Activated CD8-positive, alpha-beta memory T cell treated with anti-CD3 and anti-CD28 coated beads, Interleukin-2, amount 50 U/mL, for 24 hours (primary cell): ENCODE measurements at regions not wholly inside any gene's neighbourhood (a gene's known extent, or its start where the extent isn't known, plus 50 kb on each side); places are given as distances from the start of the nearest gene placed in this dataset.

Experiments used
- DNase-seq: peaks from one replicate; pipeline ENCODE4 v3.0.0-alpha.2; 2020; ENCODE audit errors: extremely low read depth

DNA sequence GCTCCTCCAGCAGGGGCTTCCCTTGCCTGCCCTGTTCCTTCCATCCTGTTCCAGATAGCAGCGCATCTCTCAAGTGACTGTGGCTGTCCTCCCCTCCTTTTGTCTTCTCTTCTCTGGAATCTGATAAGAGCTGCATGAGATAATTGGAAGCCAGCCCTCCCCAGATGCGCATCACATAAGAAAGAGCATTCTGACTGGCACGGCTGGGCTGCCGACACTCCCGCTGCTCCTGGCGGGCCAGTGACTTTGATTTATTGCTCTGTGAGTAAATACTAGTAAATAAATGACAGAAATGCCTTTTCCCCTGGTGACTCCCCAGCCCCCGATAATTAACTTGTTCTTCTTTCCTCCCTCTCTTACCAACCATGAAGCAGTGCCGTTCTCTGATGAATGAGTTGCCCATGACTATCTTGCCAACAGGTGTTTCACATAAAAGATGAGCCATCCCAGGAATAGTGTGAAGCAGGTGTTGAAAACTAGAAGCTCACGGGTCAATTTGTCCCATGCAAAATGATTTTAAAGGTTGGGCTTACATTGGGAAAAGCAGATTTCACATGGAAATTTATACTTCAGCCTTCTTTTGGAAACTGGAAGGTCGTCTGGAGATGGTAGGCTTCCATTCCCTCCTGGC, 212.3 kb downstream of the ERCC6L2 start:
- no peak for DNase-seq

DNA sequence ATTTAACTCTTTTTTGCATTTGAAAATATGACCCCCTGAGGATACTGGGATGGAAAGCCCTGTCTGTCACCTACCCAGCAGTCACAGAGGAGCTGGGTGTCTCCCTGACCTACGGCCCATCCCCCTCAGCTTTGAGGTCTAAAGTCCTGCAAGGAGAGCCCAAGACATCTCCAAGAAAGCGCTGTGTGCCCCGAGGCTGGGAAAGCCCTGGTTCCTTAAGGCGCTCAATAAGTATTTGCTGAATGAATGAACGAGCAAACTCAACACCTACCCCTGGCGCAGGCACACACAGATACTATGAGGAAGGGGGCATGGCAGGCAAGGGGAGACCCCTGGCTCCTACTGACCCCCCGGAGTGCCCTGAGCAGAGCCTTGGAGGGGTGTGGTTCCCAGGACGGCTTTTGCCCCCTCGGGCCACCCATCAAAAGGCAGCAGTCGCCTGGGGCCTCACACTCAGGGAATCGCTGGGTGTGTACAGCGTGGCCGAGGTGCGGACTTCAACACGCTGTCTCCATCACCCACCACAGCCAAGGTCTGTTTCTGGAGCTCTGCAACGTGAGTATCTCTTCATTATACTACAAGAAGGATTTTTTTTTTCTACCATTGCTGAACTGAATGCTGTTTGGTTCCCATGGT, 211.6 kb downstream of the ERCC6L2 start:
- no peak for DNase-seq

- DNase-seq: no peak
These were observed 210.1 kb downstream of the ERCC6L2 start for GRCh38 chr9:96085491-96086143.

GRCh38 chr9:96084331-96084734, 208.8 kb downstream of the ERCC6L2 start:
- DNase-seq: no peak

- DNase-seq: no peak
These were observed 207.2 kb downstream of the ERCC6L2 start for GRCh38 chr9:96082516-96083232.

GRCh38 chr9:96080364-96080763, 204.9 kb downstream of the ERCC6L2 start:
- no peak for DNase-seq

- DNase-seq: no peak
These were observed 204.3 kb downstream of the ERCC6L2 start for GRCh38 chr9:96079779-96080178.

DNA sequence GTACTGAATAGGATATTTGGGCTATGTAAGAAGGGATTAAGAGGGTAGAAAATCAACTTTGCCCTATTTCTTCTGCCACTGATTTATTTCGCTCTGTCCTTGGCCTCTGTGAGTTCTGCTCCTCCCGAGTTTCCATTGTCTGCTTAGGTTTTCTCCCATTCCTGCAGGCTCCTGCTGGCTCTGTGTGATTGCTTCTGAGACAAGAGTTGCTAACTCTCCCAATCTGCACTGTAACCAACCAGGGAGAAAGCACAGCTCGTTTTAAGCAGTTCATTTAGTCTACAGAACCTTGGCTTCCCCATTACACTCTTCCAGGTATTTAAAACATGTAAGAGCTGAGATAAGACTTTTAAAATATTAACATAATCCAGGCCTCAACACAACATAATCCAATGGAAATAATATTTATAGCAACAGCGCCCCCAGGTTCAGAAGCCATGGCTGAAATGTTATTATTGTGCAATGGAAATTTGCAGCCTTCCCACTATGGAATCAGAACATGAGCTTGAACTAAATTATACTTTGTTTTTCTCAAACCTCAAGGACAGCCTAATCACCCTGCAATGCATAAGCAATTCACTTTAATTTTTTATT, 203.5 kb downstream of the ERCC6L2 start:
- DNase-seq: no peak

DNA sequence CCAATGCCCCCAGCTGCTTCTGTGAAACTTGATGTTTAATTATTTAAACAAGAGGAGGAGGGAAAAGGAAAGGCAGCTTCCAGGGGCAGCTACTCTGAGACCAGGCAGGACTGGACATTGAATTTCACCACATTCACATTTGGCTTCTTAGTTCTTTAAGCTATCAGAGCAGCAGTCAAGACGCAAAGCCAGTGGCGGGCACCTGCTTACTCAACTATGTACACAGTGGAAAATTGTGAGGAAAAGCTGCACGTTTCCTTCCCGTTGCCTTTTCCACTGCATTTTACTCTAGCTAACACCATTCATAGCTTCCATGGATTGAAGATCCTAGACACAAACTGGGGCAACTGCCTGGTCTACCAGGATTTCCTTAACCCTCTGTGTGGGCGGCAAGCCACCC, 200.3 kb downstream of the ERCC6L2 start:
- DNase-seq: no peak

- DNase-seq: no peak
These were observed 199.6 kb downstream of the ERCC6L2 start for GRCh38 chr9:96075111-96075510.

GRCh38 chr9:96073531-96074480, 198.3 kb downstream of the ERCC6L2 start:
- no peak for DNase-seq

DNA sequence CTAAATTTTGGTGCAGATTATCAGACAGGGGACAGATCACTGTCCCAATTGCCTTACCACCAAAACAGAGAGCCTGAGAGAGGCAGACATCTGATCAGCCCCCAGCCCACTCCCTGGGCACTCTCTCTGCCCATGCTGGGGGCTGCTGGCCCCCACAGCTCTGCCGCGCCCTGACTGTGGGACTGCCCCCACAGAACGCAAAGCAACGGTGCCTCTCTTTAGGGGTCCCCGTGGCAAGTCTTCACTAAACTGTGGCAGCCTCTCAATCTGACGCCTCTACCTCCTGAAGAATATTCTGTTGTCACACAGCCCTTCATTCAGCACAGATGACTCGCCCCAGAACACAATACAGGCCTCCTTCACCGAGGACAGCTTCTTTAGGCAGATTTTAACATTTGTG, 197.4 kb downstream of the ERCC6L2 start:
- DNase-seq: no peak

DNA sequence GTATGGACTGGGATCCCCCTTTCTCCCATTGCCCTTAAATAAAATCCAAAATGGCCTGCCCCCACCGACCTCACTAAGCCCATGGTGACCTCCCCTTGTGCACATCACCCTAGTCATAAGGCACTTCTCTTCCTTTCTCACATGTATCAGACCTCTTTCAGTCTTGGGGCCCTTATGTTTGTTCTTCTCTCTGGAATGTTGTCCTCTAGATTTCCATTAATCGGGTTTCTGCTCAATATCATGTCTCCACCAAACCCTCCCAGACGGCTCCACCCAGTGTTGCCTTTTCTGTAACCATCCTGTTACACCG, 196.3 kb downstream of the ERCC6L2 start:
- no peak for DNase-seq

- no peak for DNase-seq
These were observed 195.8 kb downstream of the ERCC6L2 start for GRCh38 chr9:96071076-96071814.

GRCh38 chr9:96069629-96070220, 194.2 kb downstream of the ERCC6L2 start:
- DNase-seq: no peak

- no peak for DNase-seq
These were observed 193.0 kb downstream of the ERCC6L2 start for GRCh38 chr9:96068511-96068910.

DNA sequence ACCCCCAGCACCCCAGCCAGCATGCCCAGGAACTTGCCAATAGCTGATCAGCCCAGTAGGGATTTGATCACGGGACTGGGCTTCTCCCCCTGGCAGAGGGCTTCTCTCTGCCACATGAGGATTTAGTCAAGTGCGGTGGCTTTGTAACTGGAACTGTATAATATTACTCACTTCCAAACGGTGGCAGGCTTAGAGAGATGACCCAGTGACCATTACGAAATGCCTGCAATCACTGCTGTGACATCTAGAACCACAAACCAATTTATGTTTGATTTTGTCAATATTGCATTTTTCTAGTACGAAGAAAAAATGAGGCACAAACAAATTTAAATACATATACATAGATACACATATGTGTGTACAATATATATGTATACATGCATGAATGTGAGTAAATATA, 192.1 kb downstream of the ERCC6L2 start:
- no peak for DNase-seq

- no peak for DNase-seq
These were observed 191.5 kb downstream of the ERCC6L2 start for GRCh38 chr9:96067004-96067403.

DNA sequence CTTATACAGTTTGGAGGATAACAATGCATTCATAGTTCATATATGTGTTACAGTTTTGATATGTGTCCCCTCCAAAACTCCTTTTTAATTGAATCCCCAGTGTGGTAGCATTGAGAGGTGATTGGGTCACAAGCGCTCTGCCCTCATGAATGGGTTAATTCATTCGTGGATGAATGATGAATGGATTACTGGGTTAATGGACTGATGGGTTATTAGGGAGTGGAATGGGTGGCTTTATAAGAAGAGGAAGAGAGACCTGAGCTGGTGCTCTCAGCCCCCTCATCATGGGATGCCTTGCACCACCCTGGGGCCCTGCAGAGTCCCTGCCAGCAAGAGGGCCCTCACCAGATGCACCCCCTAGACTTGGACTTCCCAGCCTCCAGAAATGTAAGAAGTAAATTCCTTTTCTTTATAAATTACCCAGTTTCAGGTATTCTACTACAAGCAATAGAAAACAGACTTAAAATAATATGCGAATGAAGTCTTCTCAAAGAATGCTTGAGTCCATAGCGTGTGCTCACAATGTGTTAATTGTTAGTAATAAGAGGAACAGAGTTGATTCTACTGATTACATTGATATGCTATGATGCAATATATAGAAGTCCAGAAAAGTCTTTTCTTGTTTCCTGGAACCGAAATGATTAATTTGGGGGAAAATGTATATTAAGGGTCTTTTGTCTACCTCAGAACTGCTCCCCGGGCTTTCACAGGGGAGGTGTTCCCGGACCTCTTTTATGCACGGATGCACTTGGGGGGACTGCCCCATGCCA, 190.2 kb downstream of the ERCC6L2 start:
- no peak for DNase-seq
